Urinary bladder (tissue), 3 donors: ENCODE measurements at regions not wholly inside any gene's neighbourhood (a gene's known extent, or its start where the extent isn't known, plus 50 kb on each side); places are given as distances from the start of the nearest gene placed in this dataset.
"Not testable (repeated sequence)": the region's sequence is repeated elsewhere in the genome, so short reads cannot be mapped to it uniquely, and the experiment has no call there.

Source experiments
- DNase-seq: peaks from one replicate; pipeline ENCODE4 v3.0.0-alpha.2; 2015; ENCODE audit errors: extremely low spot score
- H3K27ac ChIP-seq: one replicate; pipeline ENCODE4 v1.5.1; 2013; ENCODE audit warnings: low read depth, mild to moderate bottlenecking, moderate library complexity
- H3K36me3 ChIP-seq: one replicate; pipeline ENCODE4 v1.6.1; 2013; ENCODE audit warnings: mild to moderate bottlenecking, moderate library complexity; ENCODE audit not compliant: insufficient read depth
- H3K4me1 ChIP-seq: one replicate; pipeline ENCODE4 v1.6.1; 2013; ENCODE audit warnings: mild to moderate bottlenecking, moderate library complexity; ENCODE audit not compliant: insufficient read depth
- H3K4me3 ChIP-seq: one replicate; pipeline ENCODE4 v1.5.1; 2013; ENCODE audit warnings: low read depth, low read length
- WGBS: extraction: QIAGEN DNeasy Blood & Tissue Kit; methylation state at CpG from one replicate; pipeline ENCODE4 v1.1.7; 2013; 5-methylcytosine and 5-hydroxymethylcytosine counted together
- donor health status: healthy with polysubstance abuse.
- donor health status: healthy.

DNA sequence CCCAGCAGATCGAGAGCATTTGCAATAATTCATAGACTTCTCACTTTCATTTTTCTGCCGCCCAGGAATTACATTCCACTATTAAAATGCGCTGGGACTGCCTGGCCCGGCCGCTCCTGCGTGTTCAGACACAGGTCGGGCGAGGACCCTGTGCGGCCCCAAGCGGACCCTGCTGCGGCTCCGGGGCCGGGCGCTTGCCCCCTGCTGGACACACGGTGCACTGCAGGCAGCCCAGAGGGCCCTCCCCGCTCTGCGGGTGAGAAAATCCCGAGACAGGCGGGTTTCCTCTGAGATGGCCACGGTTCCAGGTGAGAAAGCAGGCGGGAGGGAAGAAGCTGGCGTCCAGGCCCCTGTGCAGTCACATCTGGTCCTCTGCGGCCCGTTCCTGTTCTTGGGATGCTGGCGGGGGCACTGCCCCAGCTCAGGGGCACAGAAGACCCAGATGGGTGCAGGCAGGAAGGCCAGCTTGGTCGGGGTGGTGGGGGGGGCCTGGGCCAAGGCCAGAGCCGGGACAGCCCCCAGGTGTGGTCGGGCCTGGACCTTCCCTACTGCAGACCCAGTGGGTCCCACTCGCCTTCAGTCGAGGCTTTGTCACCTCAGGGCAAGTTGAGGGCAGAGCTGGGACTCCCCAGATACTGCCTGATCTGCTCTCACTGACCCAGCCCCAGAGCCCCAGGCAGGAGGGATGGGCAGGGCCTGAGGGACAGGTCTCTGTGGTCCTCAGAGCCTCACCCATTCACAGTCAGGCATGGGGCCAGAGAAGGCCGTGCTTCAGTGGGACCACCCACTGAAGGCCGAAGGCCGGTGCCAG, 135.1 kb downstream of the FAM53A start:
- not testable (repeated sequence) for H3K27ac ChIP-seq, H3K36me3 ChIP-seq, DNase-seq, H3K4me1 ChIP-seq, H3K4me3 ChIP-seq
- 16% methylated on average over 33 of the region's 33 CpGs for WGBS

DNA sequence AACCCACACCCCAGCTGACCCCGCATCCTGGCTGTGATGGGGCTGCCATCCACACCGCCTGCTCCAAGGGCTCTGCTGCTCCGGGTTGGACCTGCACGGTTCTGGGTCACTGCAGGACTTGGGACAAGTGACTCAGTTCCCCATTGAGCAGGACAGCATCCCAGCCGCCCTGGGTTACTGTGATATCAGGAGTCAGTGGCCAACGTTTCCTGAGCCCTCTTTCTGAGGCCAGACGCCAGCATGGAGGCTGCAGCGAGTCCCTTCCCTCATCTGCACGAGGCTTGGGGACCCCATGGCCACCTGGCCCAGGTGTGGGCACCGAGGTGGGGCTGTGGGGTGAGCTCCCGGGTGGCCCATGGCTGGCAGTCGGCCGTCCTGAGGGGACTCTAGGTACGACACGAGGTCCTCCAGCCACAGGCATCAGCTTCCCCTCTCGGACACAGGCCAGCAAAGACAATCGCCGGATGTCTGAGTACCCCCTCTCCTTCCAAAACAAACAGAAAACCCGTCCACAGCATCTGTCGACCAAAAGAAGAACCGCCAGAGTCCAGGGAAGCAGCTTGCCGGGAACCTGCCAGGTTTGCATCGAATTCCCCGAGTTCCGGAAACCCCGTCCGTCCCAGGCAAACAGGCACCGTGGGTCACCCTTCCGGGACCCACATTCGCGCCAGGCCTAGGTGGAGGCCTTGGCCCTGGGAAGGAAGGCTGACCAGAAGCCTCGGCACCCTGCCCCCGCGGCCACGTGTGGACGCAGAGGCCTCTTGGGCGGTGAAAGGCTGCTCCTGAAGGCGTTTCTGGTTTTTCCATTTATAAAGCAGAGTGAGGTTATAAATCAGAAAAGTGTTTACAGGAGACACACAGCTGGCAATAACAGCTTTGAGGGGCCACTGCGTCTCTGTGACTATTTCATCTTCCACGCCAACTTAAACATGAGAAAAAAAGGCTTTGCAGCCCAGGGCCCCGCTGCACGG, 136.0 kb downstream of the FAM53A start:
- peak; percentile 10 for DNase-seq
- H3K4me3 ChIP-seq = no peak overlapping the region
- no peaks in the 10 kb centered on the region for H3K36me3 ChIP-seq
- WGBS = 53% methylated on average over 42 of the region's 42 CpGs
- no peak overlapping the region for H3K27ac ChIP-seq
- H3K4me1 ChIP-seq = no peaks in the 10 kb centered on the region

DNA sequence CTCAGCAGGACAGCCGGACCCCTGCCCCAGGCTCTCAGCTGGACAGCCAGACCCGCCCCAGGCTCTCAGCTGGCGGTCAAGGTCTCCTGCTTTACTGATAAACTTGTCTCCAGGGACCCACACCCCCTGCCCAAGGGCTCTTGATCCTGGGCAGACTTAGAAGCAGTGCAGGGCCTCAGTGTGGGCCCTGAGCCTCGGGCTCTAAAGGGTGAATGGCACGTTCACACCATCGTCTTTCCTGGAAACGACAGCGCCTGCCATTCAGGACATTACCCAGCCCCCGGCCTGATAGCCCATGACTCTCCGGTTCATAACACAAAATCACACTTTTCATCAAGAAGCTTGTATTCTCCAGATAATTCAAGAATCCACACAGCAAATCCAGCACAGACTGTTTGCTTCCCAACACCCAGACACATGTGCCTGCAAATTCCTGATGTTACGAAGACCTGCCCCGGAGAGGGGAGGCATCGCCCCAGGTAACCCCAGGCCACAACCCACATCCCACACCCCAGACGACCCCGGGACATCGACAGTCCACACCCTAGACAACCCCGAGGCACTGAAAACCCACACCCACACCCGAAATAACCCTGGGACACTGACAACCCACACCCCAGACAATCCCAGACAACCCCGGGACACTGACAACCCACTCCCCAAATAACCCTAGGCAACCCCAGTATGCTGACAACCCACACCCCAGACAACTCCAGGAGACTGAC, 136.8 kb downstream of the FAM53A start:
- 73% methylated on average over 19 of the region's 19 CpGs for WGBS
- no peak for DNase-seq
- no peak overlapping the region for H3K27ac ChIP-seq
- H3K36me3 ChIP-seq = no peaks in the 10 kb centered on the region
- H3K4me1 ChIP-seq = no peaks in the 10 kb centered on the region
- no peak overlapping the region for H3K4me3 ChIP-seq

DNA sequence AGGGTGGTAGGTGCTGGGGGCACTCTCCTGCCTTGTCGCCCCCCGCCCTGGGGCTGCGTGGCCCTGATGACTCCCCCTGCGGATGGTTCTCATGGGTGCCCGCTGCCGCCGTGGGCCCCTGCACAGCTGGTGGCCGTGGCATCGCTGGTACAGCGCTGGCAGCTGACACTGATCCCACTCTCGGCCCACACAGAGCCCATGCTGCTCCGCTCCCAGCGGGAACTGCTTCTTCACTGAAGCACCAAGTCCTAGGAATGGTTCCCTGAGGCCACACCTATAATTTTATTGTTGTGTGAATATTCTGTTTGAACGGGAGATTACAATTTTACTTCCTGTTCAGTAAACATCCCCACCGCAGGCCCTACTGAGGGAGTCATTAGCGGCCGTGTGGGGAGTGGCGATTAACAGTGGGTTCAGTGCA, 138.6 kb upstream of the NKX1-1 start:
- 70% methylated on average over 18 of the region's 18 CpGs for WGBS
- no peak overlapping the region for H3K27ac ChIP-seq
- no peak overlapping the region for H3K4me3 ChIP-seq
- DNase-seq = no peak
- no peaks in the 10 kb centered on the region for H3K4me1 ChIP-seq
- no peaks in the 10 kb centered on the region for H3K36me3 ChIP-seq

DNA sequence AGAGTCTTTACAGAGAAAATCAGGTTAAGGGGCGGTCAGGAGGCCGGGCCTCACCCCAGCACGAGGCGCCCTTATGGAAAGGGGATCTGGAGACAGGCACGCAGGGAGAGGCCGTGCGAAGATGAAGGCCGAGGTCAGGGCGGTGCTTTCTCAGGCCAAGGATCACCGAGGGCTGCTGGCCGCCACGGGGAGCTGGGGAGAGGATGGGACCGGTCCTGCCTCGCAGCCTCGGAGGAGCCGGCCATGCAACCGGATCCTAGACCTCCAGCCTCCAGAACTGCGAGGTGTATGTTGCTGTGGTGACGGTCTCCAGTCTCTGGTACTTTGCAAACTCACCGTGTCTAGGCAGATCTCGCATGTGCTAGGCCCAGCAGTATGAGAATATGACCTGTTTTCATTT, 138.2 kb upstream of the NKX1-1 start:
- not testable (repeated sequence) for H3K4me3 ChIP-seq, H3K27ac ChIP-seq, H3K4me1 ChIP-seq, H3K36me3 ChIP-seq, DNase-seq
- 77% methylated on average over 21 of the region's 21 CpGs for WGBS

DNA sequence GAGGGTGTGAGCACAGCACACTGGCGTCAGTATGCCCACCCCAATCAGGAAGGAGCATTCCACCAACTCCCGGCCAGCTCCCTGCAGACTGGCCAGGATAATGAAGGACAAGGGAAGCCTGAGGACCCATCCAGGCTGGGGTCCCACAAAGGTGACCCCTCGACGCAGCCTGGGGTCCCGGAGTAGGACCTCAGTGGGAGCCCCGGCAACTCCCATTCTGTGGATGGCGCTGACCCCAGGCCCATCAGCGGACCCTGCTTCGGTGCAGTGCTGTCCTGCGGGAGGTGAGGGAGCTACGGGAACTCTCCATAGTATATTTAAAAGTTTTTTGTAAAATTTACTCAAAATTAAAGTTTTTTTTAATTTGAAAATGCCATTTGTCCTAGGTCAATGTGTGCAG, 137.7 kb upstream of the NKX1-1 start:
- H3K36me3 ChIP-seq = no peaks in the 10 kb centered on the region
- no peak overlapping the region for H3K4me3 ChIP-seq
- no peak overlapping the region for H3K27ac ChIP-seq
- no peaks in the 10 kb centered on the region for H3K4me1 ChIP-seq
- 86% methylated on average over 11 of the region's 11 CpGs for WGBS
- DNase-seq = no peak

DNA sequence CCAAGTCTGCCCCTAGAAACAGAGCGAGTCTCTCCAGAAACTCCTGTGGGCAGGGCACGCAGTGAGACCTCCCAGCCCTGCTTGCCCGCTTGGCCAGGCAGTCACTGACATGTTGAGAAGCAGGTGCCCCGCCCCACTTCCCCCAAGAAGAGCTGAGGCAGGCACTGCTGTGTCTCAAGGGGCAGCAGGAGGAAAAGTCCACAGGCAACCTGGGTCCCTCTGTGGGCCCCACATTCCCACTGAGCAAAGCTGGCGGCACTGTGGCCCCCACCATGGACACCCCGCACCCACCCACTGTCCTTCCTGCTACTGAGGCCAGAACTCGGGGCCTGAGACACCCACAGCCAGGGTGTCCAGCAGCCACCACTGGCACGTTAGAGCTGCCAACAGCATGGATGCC, 137.3 kb upstream of the NKX1-1 start:
- WGBS = 81% methylated on average over 8 of the region's 8 CpGs

DNA sequence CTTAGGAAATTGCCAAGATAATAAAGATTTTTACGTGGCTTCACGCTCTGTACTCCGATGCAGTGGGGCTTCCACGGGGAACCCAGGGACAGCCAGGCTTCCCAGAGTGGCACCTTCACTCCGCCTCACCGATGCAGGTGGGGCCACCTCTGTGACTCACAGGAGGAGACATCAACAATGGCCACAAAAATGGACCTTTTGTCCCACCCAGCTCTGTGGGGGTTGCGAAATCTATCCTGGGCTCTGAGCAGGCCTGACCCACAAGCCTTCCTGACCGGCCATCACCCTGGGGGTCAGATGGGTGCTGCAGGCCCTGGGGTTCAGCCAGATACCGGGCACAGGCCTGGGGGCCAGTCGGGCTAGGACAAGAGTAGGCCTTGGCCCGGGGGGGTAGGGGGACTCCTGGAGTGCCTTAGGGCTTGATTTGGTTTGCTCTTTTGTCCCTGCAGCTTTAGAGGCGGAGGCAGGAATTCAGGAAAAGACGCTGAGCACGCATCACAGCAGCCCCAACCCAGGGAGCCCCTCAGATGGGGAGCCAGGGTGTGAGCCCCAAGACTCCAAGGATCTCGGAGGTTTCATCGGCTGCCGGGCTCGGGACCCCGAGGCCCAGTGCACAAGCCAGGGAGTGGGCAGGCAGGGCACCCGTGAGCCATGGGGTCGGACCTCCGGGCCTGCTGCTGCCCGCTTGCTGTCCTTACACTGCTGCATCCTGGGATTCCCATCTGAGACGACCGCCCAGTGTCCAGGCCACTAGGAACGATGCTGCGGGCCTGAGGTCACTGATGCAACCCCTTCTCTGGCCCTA, 136.5 kb upstream of the NKX1-1 start:
- no peak overlapping the region for H3K4me3 ChIP-seq
- 77% methylated on average over 27 of the region's 27 CpGs for WGBS
- no peaks in the 10 kb centered on the region for H3K4me1 ChIP-seq
- H3K27ac ChIP-seq = no peak overlapping the region
- H3K36me3 ChIP-seq = no peaks in the 10 kb centered on the region
- no peak for DNase-seq

More for the DNA sequence above, 137.3 kb upstream of the NKX1-1 start:
- Histone ChIP-seq H3K4me1 (no peaks in the 10 kb centered on the region), H3K36me3 (no peaks in the 10 kb centered on the region), H3K27ac (no peak overlapping the region), H3K4me3 (no peak overlapping the region)
- no peak for DNase-seq

DNA sequence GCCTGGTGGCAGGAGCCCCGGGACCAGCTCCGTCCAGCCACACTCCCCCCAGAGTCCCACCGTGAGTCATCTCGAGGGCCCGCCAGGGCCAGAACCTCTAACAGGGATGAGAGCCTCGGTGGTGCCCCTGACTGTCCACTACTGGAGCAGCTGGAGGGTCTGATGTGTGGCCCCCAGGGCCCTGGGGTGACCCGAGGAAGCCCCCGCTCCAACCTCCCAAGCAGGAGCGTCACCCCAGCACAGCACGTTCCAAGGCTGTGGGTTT, 135.9 kb upstream of the NKX1-1 start:
- no peak for DNase-seq
- H3K36me3 ChIP-seq = no peaks in the 10 kb centered on the region
- H3K27ac ChIP-seq = no peak overlapping the region
- 65% methylated on average over 10 of the region's 10 CpGs for WGBS
- H3K4me1 ChIP-seq = no peaks in the 10 kb centered on the region
- no peak overlapping the region for H3K4me3 ChIP-seq

DNA sequence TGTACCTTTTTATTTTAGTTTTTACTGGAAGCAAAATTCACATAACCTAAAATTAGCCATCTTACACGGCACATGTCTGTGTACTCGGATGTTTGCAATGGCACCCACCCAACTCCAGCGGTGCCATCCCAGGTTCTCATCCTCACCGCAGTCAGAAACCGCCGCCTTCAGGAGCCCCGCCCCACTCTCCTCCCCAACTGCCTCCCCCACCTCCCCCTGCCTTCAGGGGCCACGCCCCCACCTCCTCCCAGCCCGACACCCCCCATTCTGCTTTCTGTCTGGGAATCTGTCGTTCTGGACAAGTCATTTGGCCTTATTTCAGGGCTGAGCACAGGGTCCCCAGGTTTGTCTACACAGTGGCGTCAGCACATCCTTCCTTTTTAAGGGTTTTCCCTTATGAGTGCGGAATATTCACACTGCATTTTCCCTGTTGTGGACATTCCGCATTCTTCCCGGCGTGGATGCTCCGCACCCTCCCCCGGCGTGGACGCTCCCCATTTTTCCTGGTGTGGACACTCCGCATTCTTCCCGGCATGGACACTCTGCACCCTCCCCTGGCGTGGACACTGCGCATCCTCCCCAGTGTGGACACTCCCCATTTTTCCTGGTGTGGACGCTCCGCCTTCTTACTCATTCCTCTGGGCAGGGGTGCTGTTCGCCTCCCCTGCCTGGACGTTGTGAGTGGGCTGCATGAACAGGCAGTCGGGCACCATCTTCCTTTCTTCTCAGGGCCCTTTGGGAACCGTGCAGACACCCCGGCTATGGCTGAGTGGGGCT, 135.4 kb upstream of the NKX1-1 start:
- no peak for DNase-seq
- no peak overlapping the region for H3K4me3 ChIP-seq
- H3K4me1 ChIP-seq = no peaks in the 10 kb centered on the region
- 70% methylated on average over 30 of the region's 30 CpGs for WGBS
- H3K36me3 ChIP-seq = no peaks in the 10 kb centered on the region
- H3K27ac ChIP-seq = no peak overlapping the region

DNA sequence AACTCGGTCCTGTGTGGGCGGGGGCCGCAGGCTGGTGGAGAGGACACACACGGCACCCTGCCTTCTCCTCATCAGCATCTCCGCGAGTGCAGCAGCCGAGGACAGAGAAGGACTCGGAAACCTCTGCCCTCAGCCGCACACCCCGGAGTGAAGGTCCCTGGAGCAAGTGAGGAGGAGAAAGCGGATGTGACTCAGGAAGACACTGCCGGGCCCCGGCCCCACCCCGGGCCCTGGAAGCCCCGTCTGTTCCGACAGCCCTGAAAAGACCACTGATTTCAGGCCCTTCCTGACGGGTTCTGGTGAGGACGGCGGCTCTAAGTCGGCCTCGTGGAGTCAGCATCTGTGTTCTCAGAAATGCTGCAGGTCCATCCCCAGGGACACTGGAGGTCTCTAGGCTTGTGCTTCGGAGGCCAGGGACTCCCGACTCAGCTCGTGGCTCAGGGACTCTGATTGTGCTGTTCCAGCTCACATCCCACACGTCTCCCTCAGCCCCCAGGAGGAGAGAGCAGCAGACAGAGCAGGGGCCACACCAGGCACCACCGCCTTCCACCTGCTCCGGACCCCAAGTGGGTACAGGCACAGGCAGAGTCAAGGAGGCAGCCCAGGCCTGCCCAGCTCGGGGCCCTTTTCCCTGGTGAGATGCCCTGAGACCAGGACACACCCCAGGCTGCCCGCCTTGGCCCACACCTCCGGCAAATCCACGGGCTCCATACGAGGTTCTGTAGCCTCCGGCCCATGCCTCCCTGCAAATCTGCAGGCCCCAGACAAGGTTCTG, 134.5 kb upstream of the NKX1-1 start:
- no peaks in the 10 kb centered on the region for H3K4me1 ChIP-seq
- no peaks in the 10 kb centered on the region for H3K36me3 ChIP-seq
- H3K27ac ChIP-seq = no peak overlapping the region
- H3K4me3 ChIP-seq = no peak overlapping the region
- WGBS = 74% methylated on average over 33 of the region's 33 CpGs
- no peak for DNase-seq
